ENCODE measurements at regions not wholly inside any gene's neighbourhood (a gene's known extent, or its start where the extent isn't known, plus 50 kb on each side); places are given as distances from the start of the nearest gene placed in this dataset.

GRCh38 chr18:22639561-22639960 is 221.8 kb upstream of the CTAGE1 start:
- TF ChIP-seq EZH2 (IDR thresholded peaks at IDR 0.05) = no peak
- TF ChIP-seq POLR2AphosphoS5 (IDR thresholded peaks at IDR 0.05; ENCODE audit: borderline replicate concordance, low read depth, low read length) = no peak
- TF ChIP-seq FOXP2 (optimal IDR thresholded peaks at IDR 0.05; ENCODE audit: control extremely low read depth, extremely low read length, insufficient read depth) = no peak
